GM12875 (cell line): ENCODE measurements at regions not wholly inside any gene's neighbourhood (a gene's known extent, or its start where the extent isn't known, plus 50 kb on each side); places are given as distances from the start of the nearest gene placed in this dataset.

Experiments
- H3K4me3 ChIP-seq: one replicate; pipeline ENCODE4 v1.5.1; 2011; ENCODE audit warnings: low read depth, low read length, control low read depth
- CTCF ChIP-seq: IDR thresholded peaks from 2 replicates; pipeline ENCODE4 v1.5.1; 2011; ENCODE audit warnings: low read depth, mild to moderate bottlenecking, control low read depth, inconsistent platforms, low read length, moderate library complexity, borderline replicate concordance; ENCODE audit not compliant: insufficient read depth

GRCh38 chr2:167767830-167768229 lies 479.6 kb downstream of the STK39 start:
- H3K4me3 ChIP-seq = no peak overlapping the region
- no peak for TF ChIP-seq CTCF

- H3K4me3 ChIP-seq = no peak overlapping the region
- no peak for TF ChIP-seq CTCF
Measured at GRCh38 chr2:167764772-167765341, 482.5 kb downstream of the STK39 start.

GRCh38 chr2:167761465-167762136 lies 485.8 kb downstream of the STK39 start:
- no peak overlapping the region for H3K4me3 ChIP-seq
- TF ChIP-seq CTCF = no peak

- H3K4me3 ChIP-seq = no peak overlapping the region
- no peak for TF ChIP-seq CTCF
Measured at GRCh38 chr2:167759531-167759930, 487.9 kb downstream of the STK39 start.

- TF ChIP-seq CTCF = no peak
- H3K4me3 ChIP-seq = no peak overlapping the region
Measured at GRCh38 chr2:167758292-167758691, 489.1 kb downstream of the STK39 start.

GRCh38 chr2:167756446-167756845 lies 490.9 kb downstream of the STK39 start:
- TF ChIP-seq CTCF = no peak
- H3K4me3 ChIP-seq = no peak overlapping the region

GRCh38 chr2:167753142-167753541 lies 494.3 kb downstream of the STK39 start:
- no peak for TF ChIP-seq CTCF
- no peak overlapping the region for H3K4me3 ChIP-seq
